Prostate gland (tissue), 2 donors: ENCODE measurements at regions not wholly inside any gene's neighbourhood (a gene's known extent, or its start where the extent isn't known, plus 50 kb on each side); places are given as distances from the start of the nearest gene placed in this dataset.

Experiments used
- DNase-seq: peaks from one replicate; pipeline ENCODE4 v3.0.0-alpha.2; 2019; ENCODE audit warnings: low spot score
- H3K27ac ChIP-seq, 2 donors: fragments of 200-600 bp; sonication (generic); 2 replicates each; pipeline ENCODE4 v1.5.1; 2017 to 2019
- H3K27me3 ChIP-seq: fragments of 200-600 bp; sonication (generic); replicated peaks from 2 replicates; pipeline ENCODE4 v1.5.1; 2019; ENCODE audit not compliant: insufficient read depth
- H3K36me3 ChIP-seq, 2 donors: fragments of 200-600 bp; sonication (generic); 1 replicate in 1 of 2; 2 replicates in 1 of 2; pipeline versions ENCODE4 v1.5.1 to v1.8.1; 2017 to 2019
- H3K4me1 ChIP-seq: fragments of 200-600 bp; sonication (generic); replicated peaks from 2 replicates; pipeline ENCODE4 v1.5.1; 2019
- H3K4me3 ChIP-seq, 2 donors: fragments of 200-600 bp; sonication (generic); 2 replicates each; pipeline ENCODE4 v1.5.1; 2017 to 2019
- H3K9me3 ChIP-seq: fragments of 200-600 bp; sonication (generic); 2 replicates; pipeline ENCODE4 v1.5.1; 2017
- POLR2A ChIP-seq: fragments of 450-650 bp; IDR thresholded peaks from one replicate; pipeline ENCODE4 v1.6.1; 2016; ENCODE audit warnings: antibody characterized with exemption, mild to moderate bottlenecking
- POLR2AphosphoS5 ChIP-seq: sonication (generic); formaldehyde crosslinking; IDR thresholded peaks from one replicate; pipeline ENCODE4 v1.6.1; 2017; ENCODE audit warnings: antibody characterized with exemption
- WGBS: methylation state at CpG from one replicate; pipeline ENCODE4 v1.1.5; 2018; 5-methylcytosine and 5-hydroxymethylcytosine counted together
- intact Hi-C: fragments of 100-400 bp; cut with DNase I; formaldehyde crosslinking; loops from one replicate; pipeline ENCODE4 v1.14.2; 2022
- TF ChIP-seq, protein P1 (sequence below), 4 experiments: fragments of 200-600 bp in 2 of 4; fragments of 450-650 bp in 2 of 4; sonication (generic) in 2 of 4; IDR thresholded peaks; 1 replicate in 3 of 4; 2 replicates in 1 of 4; pipeline ENCODE4 v1.5.1; 2016 to 2019; ENCODE audit warnings: antibody characterized with exemption in 4 of 4, mild to moderate bottlenecking in 2 of 4, moderate library complexity in 2 of 4

DNA sequence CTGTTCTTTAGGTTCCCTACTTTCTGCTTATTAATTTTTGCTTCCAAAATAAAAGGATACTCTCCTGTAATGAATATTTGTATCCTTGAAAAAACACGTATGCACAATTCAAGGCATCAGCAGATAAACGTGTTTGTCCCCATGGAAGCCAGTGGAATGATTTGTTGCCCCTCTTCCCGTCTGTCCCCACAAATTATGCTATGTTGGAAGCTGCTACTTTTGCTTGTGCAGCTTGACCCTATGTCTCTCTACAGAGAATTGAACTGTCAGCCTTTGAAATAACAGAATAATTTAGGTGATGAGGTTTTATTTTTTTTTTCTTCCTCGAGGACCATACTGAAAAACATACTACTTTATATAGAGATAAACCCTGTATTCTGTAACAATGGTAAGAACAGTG lies 401.5 kb upstream of the GOLIM4 start:
- DNase-seq, result no peak
- Histone ChIP-seq H3K27me3 (no peaks in the 10 kb centered on the region), H3K36me3 (no peaks in the 10 kb centered on the region), H3K4me1 (no peaks in the 10 kb centered on the region), H3K27ac (no peak overlapping the region), H3K4me3 (no peak overlapping the region), H3K9me3 (no peaks in the 10 kb centered on the region)
- TF ChIP-seq POLR2AphosphoS5 (no peak), POLR2A (no peak)
- TF ChIP-seq, protein P1, sequence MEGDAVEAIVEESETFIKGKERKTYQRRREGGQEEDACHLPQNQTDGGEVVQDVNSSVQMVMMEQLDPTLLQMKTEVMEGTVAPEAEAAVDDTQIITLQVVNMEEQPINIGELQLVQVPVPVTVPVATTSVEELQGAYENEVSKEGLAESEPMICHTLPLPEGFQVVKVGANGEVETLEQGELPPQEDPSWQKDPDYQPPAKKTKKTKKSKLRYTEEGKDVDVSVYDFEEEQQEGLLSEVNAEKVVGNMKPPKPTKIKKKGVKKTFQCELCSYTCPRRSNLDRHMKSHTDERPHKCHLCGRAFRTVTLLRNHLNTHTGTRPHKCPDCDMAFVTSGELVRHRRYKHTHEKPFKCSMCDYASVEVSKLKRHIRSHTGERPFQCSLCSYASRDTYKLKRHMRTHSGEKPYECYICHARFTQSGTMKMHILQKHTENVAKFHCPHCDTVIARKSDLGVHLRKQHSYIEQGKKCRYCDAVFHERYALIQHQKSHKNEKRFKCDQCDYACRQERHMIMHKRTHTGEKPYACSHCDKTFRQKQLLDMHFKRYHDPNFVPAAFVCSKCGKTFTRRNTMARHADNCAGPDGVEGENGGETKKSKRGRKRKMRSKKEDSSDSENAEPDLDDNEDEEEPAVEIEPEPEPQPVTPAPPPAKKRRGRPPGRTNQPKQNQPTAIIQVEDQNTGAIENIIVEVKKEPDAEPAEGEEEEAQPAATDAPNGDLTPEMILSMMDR (IDR thresholded peaks at IDR 0.05), result no peak
- intact Hi-C loops, result no loop called here
- 55% methylated on average over 4 of the region's 4 CpGs for WGBS

DNA sequence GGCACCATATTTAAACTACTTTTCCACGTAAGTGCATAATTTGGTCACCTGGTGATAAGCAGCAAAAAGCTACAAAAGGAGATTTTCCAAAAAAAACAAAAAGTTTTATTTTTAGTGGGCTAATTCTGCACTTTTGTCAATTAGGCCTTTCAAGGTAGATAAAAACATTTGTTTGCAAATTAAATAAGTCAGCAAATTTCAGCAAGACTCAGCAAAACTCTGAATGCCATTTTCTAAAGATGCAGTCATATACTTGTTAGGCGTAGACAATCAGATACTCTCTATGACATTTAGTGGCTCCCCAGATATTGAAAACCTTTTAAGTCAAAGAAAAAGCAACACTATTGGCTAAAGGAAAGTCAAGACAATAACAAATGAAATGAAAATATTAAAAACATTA lies 400.2 kb upstream of the GOLIM4 start:
- H3K4me3 ChIP-seq, result no peak overlapping the region
- no peak overlapping the region for H3K27ac ChIP-seq
- no peaks in the 10 kb centered on the region for H3K36me3 ChIP-seq
- intact Hi-C loops, result no loop called here
- TF ChIP-seq, protein P1 (IDR thresholded peaks at IDR 0.05), result no peak
- TF ChIP-seq POLR2AphosphoS5, result no peak
- no peak for TF ChIP-seq POLR2A
- no peaks in the 10 kb centered on the region for H3K4me1 ChIP-seq
- H3K27me3 ChIP-seq, result no peaks in the 10 kb centered on the region
- 88% methylated on average over 2 of the region's 2 CpGs for WGBS
- no peaks in the 10 kb centered on the region for H3K9me3 ChIP-seq
- no peak for DNase-seq

DNA sequence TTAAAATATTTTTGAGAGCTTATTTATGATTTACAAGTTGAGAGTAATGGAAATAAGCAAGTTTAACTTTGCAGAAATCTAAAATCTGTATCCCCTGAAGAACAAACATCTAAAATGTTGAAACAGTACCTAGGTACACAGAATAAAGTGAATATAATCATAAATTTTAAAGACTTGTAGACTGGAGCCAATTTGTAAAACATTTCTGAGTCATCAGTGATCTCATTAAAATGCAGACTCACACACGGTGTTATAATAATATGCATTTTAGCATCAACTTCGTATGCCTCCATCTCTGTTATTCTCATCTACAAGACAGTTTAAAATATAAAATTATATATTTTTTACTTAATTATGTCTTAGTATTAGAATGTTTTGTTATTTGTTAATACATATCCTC lies 399.5 kb upstream of the GOLIM4 start:
- H3K36me3 ChIP-seq, result no peaks in the 10 kb centered on the region
- H3K4me3 ChIP-seq, result no peak overlapping the region
- no peak for DNase-seq
- 40% methylated on average over 2 of the region's 2 CpGs for whole genome bisulfite sequencing
- H3K4me1 ChIP-seq, result no peaks in the 10 kb centered on the region
- no peaks in the 10 kb centered on the region for H3K9me3 ChIP-seq
- TF ChIP-seq POLR2A, result no peak
- no peak for TF ChIP-seq POLR2AphosphoS5
- TF ChIP-seq, protein P1 (IDR thresholded peaks at IDR 0.05), result no peak
- no peaks in the 10 kb centered on the region for H3K27me3 ChIP-seq
- intact Hi-C loops, result no loop called here
- H3K27ac ChIP-seq, result no peak overlapping the region

DNA sequence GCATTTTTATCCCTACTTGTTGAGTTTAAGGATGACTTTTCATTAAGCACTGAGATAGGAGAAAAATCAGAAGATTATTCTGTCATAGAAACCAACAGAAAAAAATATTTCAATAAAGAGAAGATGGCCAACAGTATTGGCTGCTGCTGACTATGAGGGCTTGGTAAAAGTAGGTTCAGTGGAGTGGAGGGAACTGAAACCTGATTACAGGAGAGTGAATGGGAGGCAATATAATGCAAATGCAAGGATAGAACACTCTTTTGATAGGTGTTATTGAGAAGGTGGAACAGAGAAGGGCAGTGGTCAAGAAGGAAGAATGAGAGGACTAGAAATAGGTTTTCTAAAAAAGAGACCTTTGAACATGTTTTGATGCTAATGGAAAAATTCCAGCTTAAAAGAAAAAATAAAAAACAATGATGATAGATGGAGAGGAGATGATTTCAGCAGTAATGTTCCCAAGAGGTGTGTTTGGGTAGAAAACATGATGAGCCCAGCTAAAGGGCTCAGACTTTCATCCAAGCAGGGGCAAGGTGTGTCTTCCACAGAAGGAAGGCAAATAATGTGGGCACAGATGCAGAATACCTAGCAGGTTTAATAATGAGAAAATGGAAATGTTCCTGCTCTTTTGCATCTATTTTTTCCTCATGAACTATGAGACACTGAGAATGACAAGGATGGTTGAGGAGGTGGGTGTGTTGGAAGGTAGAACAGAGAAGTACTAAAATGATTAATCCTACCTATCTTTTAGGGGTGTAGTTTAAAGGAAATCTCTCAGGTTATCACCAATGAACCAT lies 397.9 kb upstream of the GOLIM4 start:
- intact Hi-C loops, result no loop called here
- no peaks in the 10 kb centered on the region for H3K4me1 ChIP-seq
- no peaks in the 10 kb centered on the region for H3K9me3 ChIP-seq
- H3K27ac ChIP-seq, result no peak overlapping the region
- TF ChIP-seq, protein P1 (IDR thresholded peaks at IDR 0.05), result no peak
- no peak for TF ChIP-seq POLR2A
- no peak for TF ChIP-seq POLR2AphosphoS5
- H3K27me3 ChIP-seq, result no peaks in the 10 kb centered on the region
- no peaks in the 10 kb centered on the region for H3K36me3 ChIP-seq
- H3K4me3 ChIP-seq, result no peak overlapping the region
- DNase-seq, result no peak

DNA sequence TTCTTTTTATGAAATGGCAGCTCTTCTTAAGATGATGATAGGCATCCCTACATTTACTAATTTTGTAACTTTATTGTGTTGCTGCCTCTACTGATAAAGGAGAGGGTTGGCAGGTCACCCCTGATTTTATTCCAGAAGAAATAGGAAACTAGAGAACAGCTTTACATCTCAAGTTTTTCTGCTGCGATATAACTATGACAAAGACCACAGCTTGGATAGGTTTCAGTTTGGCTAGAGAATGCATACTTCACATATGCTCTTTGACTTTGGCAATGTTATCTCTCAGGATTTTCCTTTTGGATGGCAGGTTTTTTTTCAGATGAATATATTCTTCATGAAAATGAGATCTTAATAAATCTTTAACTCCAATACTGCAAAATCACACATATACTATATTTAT lies 395.3 kb upstream of the GOLIM4 start:
- intact Hi-C loops, result no loop called here
- Histone ChIP-seq H3K27ac (no peak overlapping the region), H3K9me3 (no peaks in the 10 kb centered on the region), H3K27me3 (no peaks in the 10 kb centered on the region), H3K36me3 (no peaks in the 10 kb centered on the region), H3K4me1 (no peaks in the 10 kb centered on the region), H3K4me3 (no peak overlapping the region)
- WGBS, result 34% methylated on average over 1 of the region's 1 CpG
- no peak for DNase-seq
- TF ChIP-seq, protein P1 (IDR thresholded peaks at IDR 0.05), result no peak
- TF ChIP-seq POLR2A (no peak), POLR2AphosphoS5 (no peak)
